ENCODE measurements at regions not wholly inside any gene's neighbourhood (a gene's known extent, or its start where the extent isn't known, plus 50 kb on each side); places are given as distances from the start of the nearest gene placed in this dataset.

DNA sequence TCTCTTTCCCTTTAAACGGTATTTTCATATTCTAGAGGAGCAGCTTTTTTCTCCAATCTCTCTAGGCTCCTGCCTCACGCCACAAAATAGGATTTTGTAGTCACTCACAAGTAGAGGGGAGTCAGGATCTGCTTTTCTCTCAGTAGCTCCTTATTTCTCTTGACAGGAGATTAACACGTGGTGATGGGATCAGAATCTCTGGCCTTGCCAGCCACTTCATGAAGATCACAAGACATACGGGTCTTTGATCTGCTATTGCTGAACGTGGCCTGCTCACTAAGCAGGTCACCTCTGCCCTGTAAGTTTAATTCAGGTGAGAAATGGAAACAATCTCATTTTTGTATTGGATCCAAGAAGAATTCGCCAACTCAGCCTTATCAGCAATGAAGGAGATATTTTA, 257.5 kb downstream of the DIRAS2 start:
- DNase-seq (ENCODE audit: low spot score) = no peak
- Histone ChIP-seq H3K36me3 (no peaks in the 10 kb centered on the region), H3K4me3 (no peak overlapping the region), H3K27me3 (replicated peaks; ENCODE audit: insufficient read depth) (no peaks in the 10 kb centered on the region), H3K4me1 (replicated peaks) (no peaks in the 10 kb centered on the region), H3K27ac (no peak overlapping the region), H3K9me3 (no peaks in the 10 kb centered on the region)
- intact Hi-C loops (cut with DNase I) = no loop called here
- 64% methylated on average over 6 of the region's 6 CpGs for WGBS
- TF ChIP-seq, protein P1, sequence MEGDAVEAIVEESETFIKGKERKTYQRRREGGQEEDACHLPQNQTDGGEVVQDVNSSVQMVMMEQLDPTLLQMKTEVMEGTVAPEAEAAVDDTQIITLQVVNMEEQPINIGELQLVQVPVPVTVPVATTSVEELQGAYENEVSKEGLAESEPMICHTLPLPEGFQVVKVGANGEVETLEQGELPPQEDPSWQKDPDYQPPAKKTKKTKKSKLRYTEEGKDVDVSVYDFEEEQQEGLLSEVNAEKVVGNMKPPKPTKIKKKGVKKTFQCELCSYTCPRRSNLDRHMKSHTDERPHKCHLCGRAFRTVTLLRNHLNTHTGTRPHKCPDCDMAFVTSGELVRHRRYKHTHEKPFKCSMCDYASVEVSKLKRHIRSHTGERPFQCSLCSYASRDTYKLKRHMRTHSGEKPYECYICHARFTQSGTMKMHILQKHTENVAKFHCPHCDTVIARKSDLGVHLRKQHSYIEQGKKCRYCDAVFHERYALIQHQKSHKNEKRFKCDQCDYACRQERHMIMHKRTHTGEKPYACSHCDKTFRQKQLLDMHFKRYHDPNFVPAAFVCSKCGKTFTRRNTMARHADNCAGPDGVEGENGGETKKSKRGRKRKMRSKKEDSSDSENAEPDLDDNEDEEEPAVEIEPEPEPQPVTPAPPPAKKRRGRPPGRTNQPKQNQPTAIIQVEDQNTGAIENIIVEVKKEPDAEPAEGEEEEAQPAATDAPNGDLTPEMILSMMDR (IDR thresholded peaks at IDR 0.05) = no peak
- no peak for TF ChIP-seq POLR2A (IDR thresholded peaks at IDR 0.05)
- no peak for TF ChIP-seq POLR2AphosphoS5 (IDR thresholded peaks at IDR 0.05)

DNA sequence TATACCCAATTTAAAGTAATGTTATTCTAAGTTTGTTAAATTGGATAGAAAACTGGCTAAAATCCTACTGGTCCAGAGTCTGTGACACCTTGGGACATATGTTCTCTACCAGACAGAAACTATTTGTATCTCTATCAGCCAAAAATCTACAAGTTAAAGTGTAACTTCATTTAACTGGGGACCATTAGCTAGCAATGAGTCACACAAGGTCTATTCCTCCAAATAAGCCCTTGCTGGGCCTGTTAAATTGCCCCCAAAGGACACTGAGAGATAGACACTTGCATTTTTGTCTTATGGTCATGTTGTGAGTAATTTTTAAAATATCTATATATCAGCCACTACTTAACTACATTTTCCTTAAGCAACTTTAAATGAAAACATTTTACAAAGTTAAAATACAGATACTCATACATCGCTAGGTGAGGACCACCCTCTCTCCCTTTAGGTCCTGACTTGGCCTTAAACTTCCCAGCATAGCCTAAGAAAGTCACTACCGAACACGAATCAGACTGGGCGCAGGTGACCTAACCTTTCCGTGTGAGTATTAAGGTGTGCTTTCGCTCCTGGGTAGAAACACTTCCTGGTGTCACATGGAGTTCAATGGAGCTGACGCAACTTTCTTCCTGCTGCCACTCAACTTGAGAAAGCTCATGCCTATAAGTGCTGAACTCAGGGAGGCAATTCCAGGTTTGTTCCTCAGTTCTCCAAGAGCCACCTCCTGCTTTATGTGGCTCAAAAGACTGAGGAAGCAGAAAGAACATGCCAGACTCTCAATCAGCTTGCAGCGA, 249.1 kb downstream of the DIRAS2 start:
- intact Hi-C loops (cut with DNase I) = no loop called here
- no peaks in the 10 kb centered on the region for H3K27me3 ChIP-seq (replicated peaks; ENCODE audit: insufficient read depth)
- no peak for DNase-seq (ENCODE audit: low spot score)
- no peaks in the 10 kb centered on the region for H3K36me3 ChIP-seq
- no peaks in the 10 kb centered on the region for H3K9me3 ChIP-seq
- WGBS = 94% methylated on average over 8 of the region's 8 CpGs
- H3K4me3 ChIP-seq = no peak overlapping the region
- H3K4me1 ChIP-seq (replicated peaks) = no peaks in the 10 kb centered on the region
- H3K27ac ChIP-seq = no peak overlapping the region
- TF ChIP-seq, protein P1 (IDR thresholded peaks at IDR 0.05) = no peak
- TF ChIP-seq POLR2A (IDR thresholded peaks at IDR 0.05) (no peak), POLR2AphosphoS5 (IDR thresholded peaks at IDR 0.05) (no peak)

DNA sequence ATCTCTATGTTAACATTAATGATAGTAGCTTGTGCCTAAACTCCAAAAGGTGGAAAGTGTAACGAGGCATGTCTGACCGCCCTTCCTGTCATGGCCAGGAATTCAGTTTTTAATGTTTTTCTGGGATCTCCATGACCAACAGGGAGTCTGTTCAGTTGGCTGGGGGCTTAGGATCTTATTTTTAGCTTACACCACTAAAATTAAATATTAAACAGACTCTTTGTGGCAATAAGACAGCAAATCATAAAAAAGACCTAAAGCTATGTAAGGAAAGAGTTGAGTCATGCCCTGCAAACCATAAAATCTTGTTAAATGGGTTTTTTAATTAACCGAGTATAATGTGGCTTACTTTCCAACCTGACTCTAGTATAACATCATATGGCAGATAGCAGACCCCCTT, 247.8 kb downstream of the DIRAS2 start:
- intact Hi-C loops (cut with DNase I) = no loop called here
- 62% methylated on average over 3 of the region's 3 CpGs for WGBS
- no peak for TF ChIP-seq POLR2AphosphoS5 (IDR thresholded peaks at IDR 0.05)
- TF ChIP-seq, protein P1 (IDR thresholded peaks at IDR 0.05) = no peak
- TF ChIP-seq POLR2A (IDR thresholded peaks at IDR 0.05) = no peak

DNA sequence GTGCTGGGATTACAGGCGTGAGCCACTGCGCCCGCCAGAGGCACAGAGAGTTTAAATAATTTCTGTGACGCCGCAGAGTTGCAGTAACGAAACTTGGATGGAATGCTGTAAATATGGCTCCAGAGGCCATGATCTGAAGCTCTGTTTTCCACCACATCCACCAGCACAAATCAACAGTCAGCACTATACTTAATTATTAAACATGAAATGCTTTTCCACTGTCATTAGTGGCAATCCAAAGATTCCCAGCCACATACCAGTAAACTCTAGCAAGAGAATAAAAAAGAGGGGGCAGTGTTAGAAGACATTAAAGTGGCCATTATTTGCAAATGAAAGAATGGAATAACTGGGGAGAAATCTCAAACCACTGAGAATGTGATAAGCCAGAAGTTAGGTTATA, 242.5 kb downstream of the DIRAS2 start:
- no peak overlapping the region for H3K27ac ChIP-seq
- 94% methylated on average over 6 of the region's 6 CpGs for WGBS
- no peaks in the 10 kb centered on the region for H3K36me3 ChIP-seq
- DNase-seq (ENCODE audit: low spot score) = no peak
- H3K27me3 ChIP-seq (replicated peaks; ENCODE audit: insufficient read depth) = no peaks in the 10 kb centered on the region
- intact Hi-C loops (cut with DNase I) = no loop called here
- H3K4me3 ChIP-seq = no peak overlapping the region
- no peaks in the 10 kb centered on the region for H3K9me3 ChIP-seq
- H3K4me1 ChIP-seq (replicated peaks) = no peaks in the 10 kb centered on the region
- TF ChIP-seq, protein P1 (IDR thresholded peaks at IDR 0.05) = no peak
- TF ChIP-seq POLR2AphosphoS5 (IDR thresholded peaks at IDR 0.05) (no peak), POLR2A (IDR thresholded peaks at IDR 0.05) (no peak)

More for the DNA sequence above, 247.8 kb downstream of the DIRAS2 start:
- Histone ChIP-seq H3K36me3 (no peaks in the 10 kb centered on the region), H3K27ac (no peak overlapping the region), H3K9me3 (no peaks in the 10 kb centered on the region), H3K4me1 (replicated peaks) (no peaks in the 10 kb centered on the region), H3K4me3 (no peak overlapping the region), H3K27me3 (replicated peaks; ENCODE audit: insufficient read depth) (no peaks in the 10 kb centered on the region)
- DNase-seq (ENCODE audit: low spot score) = no peak

DNA sequence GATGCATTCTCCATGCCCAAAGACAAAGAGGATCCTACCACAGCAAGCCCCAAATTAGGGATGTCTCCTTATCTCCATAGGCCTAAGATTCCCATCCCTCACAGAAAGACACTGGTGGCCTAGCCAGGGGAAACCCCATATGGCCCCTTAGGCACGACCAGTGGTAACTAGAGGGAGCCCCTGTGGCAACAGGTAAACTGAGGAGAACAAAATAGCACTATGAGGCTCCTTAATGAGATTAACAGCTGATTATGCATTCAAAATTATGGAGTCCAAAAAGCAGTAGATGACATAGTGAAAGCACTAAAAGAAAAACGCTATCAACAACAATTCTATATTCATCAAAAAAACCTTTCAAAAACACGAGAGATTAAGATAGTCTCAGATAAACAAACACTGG, 234.0 kb downstream of the DIRAS2 start:
- Histone ChIP-seq H3K4me1 (replicated peaks) (no peaks in the 10 kb centered on the region), H3K4me3 (no peak overlapping the region), H3K27me3 (replicated peaks; ENCODE audit: insufficient read depth) (no peaks in the 10 kb centered on the region), H3K27ac (no peak overlapping the region), H3K36me3 (no peaks in the 10 kb centered on the region), H3K9me3 (no peaks in the 10 kb centered on the region)
- intact Hi-C loops (cut with DNase I) = no loop called here
- DNase-seq (ENCODE audit: low spot score) = no peak
- TF ChIP-seq, protein P1 (IDR thresholded peaks at IDR 0.05) = no peak
- TF ChIP-seq POLR2AphosphoS5 (IDR thresholded peaks at IDR 0.05) (no peak), POLR2A (IDR thresholded peaks at IDR 0.05) (no peak)
- 92% methylated on average over 3 of the region's 3 CpGs for WGBS
